Epithelial cell of esophagus (primary cell): ENCODE measurements at regions not wholly inside any gene's neighbourhood (a gene's known extent, or its start where the extent isn't known, plus 50 kb on each side); places are given as distances from the start of the nearest gene placed in this dataset.

ENCODE experiments used
- DNase-seq: peaks from one replicate; pipeline ENCODE4 v3.0.0; 2010; ENCODE audit warnings: low read depth
- H3K4me3 ChIP-seq: 2 replicates; pipeline ENCODE4 v1.5.1; 2011; ENCODE audit warnings: mild to moderate bottlenecking, low read length, control low read depth
- CTCF ChIP-seq: IDR thresholded peaks from 2 replicates; pipeline ENCODE4 v1.5.1; 2011; ENCODE audit warnings: low read depth, mild to moderate bottlenecking, low read length, control low read depth, inconsistent platforms; ENCODE audit not compliant: insufficient read depth; ENCODE audit errors: missing control alignments

DNA sequence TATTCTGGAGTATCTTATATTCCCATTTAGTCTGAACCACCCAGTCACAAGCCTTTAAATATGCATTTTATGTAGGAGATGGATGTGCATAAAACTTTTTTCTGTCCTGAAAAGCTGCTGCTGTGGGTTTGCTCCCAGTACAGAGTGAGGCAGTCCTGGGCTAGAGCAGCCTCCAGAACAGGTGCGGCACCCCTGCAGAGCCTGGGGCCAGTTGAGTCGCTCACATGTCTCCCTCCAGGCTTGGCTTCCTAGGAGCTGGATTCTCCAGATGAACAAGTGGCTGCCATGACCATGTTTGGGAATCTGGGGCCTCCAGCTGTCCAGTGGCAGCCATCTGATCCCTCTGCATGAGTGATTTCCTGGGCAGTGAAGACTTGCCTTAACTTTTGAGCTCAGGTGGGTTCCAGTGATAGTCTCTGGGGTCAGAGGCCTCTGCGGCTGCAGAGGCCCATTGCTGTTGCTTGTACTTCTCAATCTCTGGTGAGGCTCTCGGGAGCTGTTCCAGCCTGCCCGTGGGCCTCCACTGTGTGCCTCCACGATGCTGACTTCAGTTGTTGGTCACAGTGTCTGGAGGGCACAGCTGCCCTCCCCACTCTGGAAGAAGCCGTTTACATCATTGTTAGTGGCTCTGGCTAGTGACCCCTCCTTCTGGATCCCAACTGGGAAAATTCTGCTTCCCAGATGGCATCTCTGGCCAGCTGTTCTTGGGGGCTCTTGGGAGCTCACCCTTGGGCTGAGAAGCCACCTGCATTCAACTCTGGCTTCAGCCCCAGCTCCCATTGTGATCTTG is 120.4 kb downstream of the EMX2 start:
- TF ChIP-seq CTCF, result no peak
- no peak for DNase-seq
- no peak overlapping the region for H3K4me3 ChIP-seq

DNA sequence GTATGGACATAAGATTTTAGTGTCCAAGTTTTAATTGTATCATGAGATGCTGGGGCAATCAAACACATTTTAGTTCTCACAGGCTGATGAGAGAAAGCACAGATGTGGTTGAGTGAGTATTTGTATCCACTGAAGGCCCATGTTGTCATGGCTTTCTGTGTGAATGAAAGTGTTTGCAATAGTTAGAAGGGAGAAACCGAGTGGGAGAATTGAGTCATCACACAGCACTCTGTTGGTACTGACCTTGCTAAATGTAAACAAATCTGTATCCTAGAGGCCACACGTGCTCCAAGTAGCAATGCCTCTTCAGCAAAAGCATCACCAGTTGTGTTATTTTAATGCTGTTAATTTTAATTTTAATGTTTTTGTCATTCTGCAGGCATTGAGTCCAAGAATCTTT is 121.2 kb downstream of the EMX2 start:
- H3K4me3 ChIP-seq, result no peak overlapping the region
- TF ChIP-seq CTCF, result no peak
- peak; percentile 78 for DNase-seq

GRCh38 chr10:117664288-117664687 is 121.7 kb downstream of the EMX2 start:
- no peak for DNase-seq

DNA sequence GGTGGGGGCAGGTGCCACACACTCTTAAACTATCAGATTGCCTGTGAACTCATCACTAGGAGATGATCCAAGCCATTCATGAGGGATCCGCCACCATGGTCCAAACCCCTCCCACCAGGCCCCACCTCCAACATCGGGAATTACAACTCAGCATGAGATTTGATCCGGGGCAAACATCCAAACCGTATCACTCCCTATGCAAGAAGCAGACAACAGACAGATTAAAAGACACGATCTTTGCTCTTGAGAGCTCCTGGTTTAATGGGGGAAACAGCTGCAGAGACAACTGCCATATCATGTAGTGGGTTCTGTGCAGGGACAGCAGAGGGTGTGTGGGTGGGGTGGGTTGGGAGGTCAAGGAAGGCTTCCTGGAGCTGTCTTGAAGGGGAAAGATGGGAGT is 123.6 kb downstream of the EMX2 start:
- DNase-seq, result no peak
- H3K4me3 ChIP-seq, result no peak overlapping the region
- no peak for TF ChIP-seq CTCF

More at GRCh38 chr10:117664288-117664687, 121.7 kb downstream of the EMX2 start:
- TF ChIP-seq CTCF, result no peak
- no peak overlapping the region for H3K4me3 ChIP-seq

GRCh38 chr10:117666965-117667364 is 124.4 kb downstream of the EMX2 start:
- TF ChIP-seq CTCF, result no peak
- DNase-seq, result no peak

GRCh38 chr10:117667831-117668230 is 125.3 kb downstream of the EMX2 start:
- DNase-seq, result no peak
- H3K4me3 ChIP-seq, result no peak overlapping the region
- TF ChIP-seq CTCF, result no peak

More at GRCh38 chr10:117666965-117667364, 124.4 kb downstream of the EMX2 start:
- H3K4me3 ChIP-seq, result no peak overlapping the region
